HEK293T (cell line): ENCODE measurements at regions not wholly inside any gene's neighbourhood (a gene's known extent, or its start where the extent isn't known, plus 50 kb on each side); places are given as distances from the start of the nearest gene placed in this dataset.

Experiments used
- CTCF ChIA-PET: fragments of 350-600 bp; formaldehyde crosslinking; extraction: SDS; loops from one replicate; lab custom pipeline; 2021; ENCODE audit warnings: antibody characterized with exemption, inconsistent platforms; lab: Yijun Ruan, JAX
- POLR2A ChIA-PET: fragments of 350-600 bp; formaldehyde crosslinking; extraction: SDS; loops from one replicate; lab custom pipeline; 2020; ENCODE audit warnings: antibody characterized with exemption, inconsistent platforms; lab: Yijun Ruan, JAX
- DNase-seq: peaks from one replicate; pipeline ENCODE4 v3.0.0; 2012; ENCODE audit warnings: mixed read lengths; ENCODE audit errors: extremely low spot score
- ARNT ChIP-seq: fragments of 450-650 bp; IDR thresholded peaks from 2 replicates; pipeline ENCODE4 v1.6.1; 2017; ENCODE audit warnings: mild to moderate bottlenecking
- BHLHE40 ChIP-seq: fragments of 450-650 bp; IDR thresholded peaks from 2 replicates; pipeline ENCODE4 v1.6.1; 2016; ENCODE audit warnings: mild to moderate bottlenecking, moderate library complexity, borderline replicate concordance
- CTBP1 ChIP-seq: fragments of 450-650 bp; IDR thresholded peaks from 2 replicates; pipeline ENCODE4 v1.6.1; 2016; ENCODE audit warnings: borderline replicate concordance
- ELF4 ChIP-seq: fragments of 450-650 bp; IDR thresholded peaks from 2 replicates; pipeline ENCODE4 v1.6.1; 2017; ENCODE audit warnings: antibody characterized with exemption
- FOXA1 ChIP-seq: fragments of 450-650 bp; IDR thresholded peaks from 2 replicates; pipeline ENCODE4 v1.6.1; 2016; ENCODE audit warnings: mild to moderate bottlenecking
- FOXK2 ChIP-seq: fragments of 450-650 bp; IDR thresholded peaks from 2 replicates; pipeline ENCODE4 v1.6.1; 2016; ENCODE audit warnings: mild to moderate bottlenecking
- FOXM1 ChIP-seq: fragments of 450-650 bp; IDR thresholded peaks from 2 replicates; pipeline ENCODE4 v1.6.1; 2017; ENCODE audit warnings: mild to moderate bottlenecking, borderline replicate concordance
- HDGF ChIP-seq: fragments of 450-650 bp; IDR thresholded peaks from 2 replicates; pipeline ENCODE4 v1.6.1; 2017; ENCODE audit warnings: antibody characterized with exemption, borderline replicate concordance
- L3MBTL2 ChIP-seq: fragments of 450-650 bp; conservative IDR thresholded peaks from 2 replicates; pipeline ENCODE4 v1.6.1; 2016; ENCODE audit warnings: mild to moderate bottlenecking
- LEF1 ChIP-seq: fragments of 450-650 bp; IDR thresholded peaks from 2 replicates; pipeline ENCODE4 v1.6.1; 2017; ENCODE audit warnings: mild to moderate bottlenecking, borderline replicate concordance
- NFRKB ChIP-seq: fragments of 450-650 bp; IDR thresholded peaks from 2 replicates; pipeline ENCODE4 v1.6.1; 2016; ENCODE audit warnings: mild to moderate bottlenecking, moderate library complexity
- SP1 ChIP-seq: fragments of 450-650 bp; IDR thresholded peaks from 2 replicates; pipeline ENCODE4 v1.6.1; 2017
- SUZ12 ChIP-seq: fragments of 450-650 bp; IDR thresholded peaks from 2 replicates; pipeline ENCODE4 v1.6.1; 2016; ENCODE audit warnings: mild to moderate bottlenecking
- TARDBP ChIP-seq: fragments of 450-650 bp; IDR thresholded peaks from 2 replicates; pipeline ENCODE4 v1.6.1; 2016
- ZNF384 ChIP-seq: fragments of 450-650 bp; IDR thresholded peaks from 2 replicates; pipeline ENCODE4 v1.6.1; 2016
- TF ChIP-seq, protein P1 (sequence below): fragments of 450-650 bp; IDR thresholded peaks from 2 replicates; pipeline ENCODE4 v1.6.1; 2016

DNA sequence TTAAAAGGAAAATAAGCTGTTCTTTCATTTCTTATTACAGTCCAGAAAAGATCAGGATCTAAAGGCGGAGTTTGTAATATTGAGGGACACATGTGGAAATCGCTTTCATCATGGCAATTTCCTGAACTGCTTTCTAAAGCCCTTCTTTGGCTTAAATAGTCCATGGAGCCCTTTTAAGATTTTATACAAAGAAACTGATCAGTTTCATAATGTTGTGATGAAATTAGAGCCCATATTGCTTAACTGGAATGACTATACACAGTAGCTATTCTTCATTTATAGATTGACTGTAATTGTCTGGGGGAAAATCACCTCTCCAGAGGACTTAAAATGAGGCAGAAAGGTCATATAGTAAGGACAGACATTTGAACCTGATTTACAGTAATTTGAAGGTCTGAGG is 322.2 kb downstream of the ETAA1 start:
- CTCF ChIA-PET: no interaction called here
- POLR2A ChIA-PET: no interaction called here
- TF ChIP-seq ZNF384 (no peak), NFRKB (no peak), FOXK2 (no peak), L3MBTL2 (no peak), FOXM1 (no peak), ELF4 (no peak), HDGF (no peak), FOXA1 (no peak), LEF1 (no peak), SUZ12 (no peak), TARDBP (no peak), BHLHE40 (no peak), ARNT (no peak), SP1 (no peak)
- TF ChIP-seq, protein P1, sequence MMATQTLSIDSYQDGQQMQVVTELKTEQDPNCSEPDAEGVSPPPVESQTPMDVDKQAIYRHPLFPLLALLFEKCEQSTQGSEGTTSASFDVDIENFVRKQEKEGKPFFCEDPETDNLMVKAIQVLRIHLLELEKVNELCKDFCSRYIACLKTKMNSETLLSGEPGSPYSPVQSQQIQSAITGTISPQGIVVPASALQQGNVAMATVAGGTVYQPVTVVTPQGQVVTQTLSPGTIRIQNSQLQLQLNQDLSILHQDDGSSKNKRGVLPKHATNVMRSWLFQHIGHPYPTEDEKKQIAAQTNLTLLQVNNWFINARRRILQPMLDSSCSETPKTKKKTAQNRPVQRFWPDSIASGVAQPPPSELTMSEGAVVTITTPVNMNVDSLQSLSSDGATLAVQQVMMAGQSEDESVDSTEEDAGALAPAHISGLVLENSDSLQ: no peak

DNA sequence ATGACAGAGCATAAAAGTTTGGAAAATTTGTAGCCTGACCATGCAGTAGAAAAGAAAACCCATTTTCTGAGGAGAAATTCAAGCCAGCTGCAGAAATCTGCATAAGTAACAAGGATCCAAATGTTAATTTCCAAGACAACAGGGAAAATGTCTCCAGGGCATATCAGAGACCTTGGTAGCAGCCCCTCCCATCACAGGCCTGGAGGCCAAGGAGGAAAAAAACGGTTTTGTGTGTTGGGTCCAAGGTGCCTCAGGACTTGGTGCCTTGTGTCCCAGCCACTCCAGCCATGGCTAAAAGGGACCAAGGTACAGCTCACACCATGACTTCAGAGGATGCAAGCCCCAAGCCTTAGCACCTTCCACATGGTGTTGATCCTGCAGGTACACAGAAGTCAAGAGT is 324.4 kb downstream of the ETAA1 start:
- no peak for TF ChIP-seq TARDBP
- no peak for TF ChIP-seq NFRKB
- no peak for TF ChIP-seq ELF4
- TF ChIP-seq CTBP1: no peak
- no peak for TF ChIP-seq SP1
- no peak for TF ChIP-seq FOXK2
- TF ChIP-seq SUZ12: no peak
- TF ChIP-seq ZNF384: no peak
- TF ChIP-seq, protein P1: no peak
- TF ChIP-seq L3MBTL2: no peak
- TF ChIP-seq ARNT: no peak
- no peak for TF ChIP-seq LEF1
- ChIA-PET CTCF (no interaction called here), POLR2A (no interaction called here)
- DNase-seq: no peak

More for the DNA sequence above, 322.2 kb downstream of the ETAA1 start:
- no peak for DNase-seq

DNA sequence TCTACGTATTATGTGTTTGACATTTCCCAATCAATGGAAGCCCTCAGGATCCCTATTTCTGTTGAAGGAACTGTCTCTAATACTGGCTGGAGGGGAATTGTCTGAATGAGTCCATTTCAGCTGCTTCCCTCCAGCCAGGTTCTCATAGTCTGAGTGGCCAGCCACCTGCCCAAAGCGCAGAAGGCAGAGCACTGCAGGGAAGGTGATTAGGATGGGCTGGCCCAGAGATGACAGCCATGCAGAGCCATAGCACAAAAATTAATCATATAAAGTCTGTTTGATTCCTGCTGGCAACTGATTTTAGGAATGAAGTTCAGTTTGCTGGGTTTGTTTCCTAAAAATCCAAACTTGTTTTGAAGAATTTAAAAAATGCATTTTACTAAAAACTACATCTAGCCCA is 327.1 kb downstream of the ETAA1 start:
- ChIA-PET POLR2A (interaction anchor here (0.6 kb wide), 1 partner anchor 882 kb away, joined by 3 read pairs; no protein-coding TSS in a partner anchor), CTCF (no interaction called here)
- no peak for TF ChIP-seq ELF4
- no peak for TF ChIP-seq ARNT
- no peak for DNase-seq

DNA sequence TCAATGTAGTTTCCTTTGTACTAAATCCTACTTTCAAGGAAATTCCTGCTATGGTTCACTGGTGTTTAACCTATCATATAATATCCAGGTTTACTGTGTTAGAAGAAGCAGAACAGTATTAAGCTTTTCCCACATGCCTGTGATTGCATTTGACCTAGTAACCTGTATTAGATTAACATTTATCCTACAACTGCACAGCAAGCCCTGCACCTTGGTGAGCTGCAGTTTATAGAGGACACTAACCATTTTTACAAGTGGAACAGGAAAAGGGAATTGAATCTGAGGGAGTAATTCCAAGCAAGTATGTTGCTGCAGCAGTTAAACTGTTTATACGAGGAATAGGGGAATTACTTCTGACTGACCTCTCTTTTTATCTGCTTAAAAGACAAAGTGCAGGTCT is 328.6 kb downstream of the ETAA1 start:
- TF ChIP-seq HDGF (no peak), CTBP1 (no peak), FOXM1 (no peak), FOXA1 (no peak), ARNT (no peak), LEF1 (no peak), L3MBTL2 (no peak), ZNF384 (no peak), BHLHE40 (no peak), SUZ12 (no peak), NFRKB (no peak), SP1 (no peak), TARDBP (no peak), FOXK2 (no peak)
- TF ChIP-seq, protein P1: no peak
- ChIA-PET CTCF (no interaction called here), POLR2A (interaction anchor here (0.7 kb wide), 1 partner anchor 80 kb away, joined by 4 read pairs; no protein-coding TSS in a partner anchor)
- DNase-seq: no peak

DNA sequence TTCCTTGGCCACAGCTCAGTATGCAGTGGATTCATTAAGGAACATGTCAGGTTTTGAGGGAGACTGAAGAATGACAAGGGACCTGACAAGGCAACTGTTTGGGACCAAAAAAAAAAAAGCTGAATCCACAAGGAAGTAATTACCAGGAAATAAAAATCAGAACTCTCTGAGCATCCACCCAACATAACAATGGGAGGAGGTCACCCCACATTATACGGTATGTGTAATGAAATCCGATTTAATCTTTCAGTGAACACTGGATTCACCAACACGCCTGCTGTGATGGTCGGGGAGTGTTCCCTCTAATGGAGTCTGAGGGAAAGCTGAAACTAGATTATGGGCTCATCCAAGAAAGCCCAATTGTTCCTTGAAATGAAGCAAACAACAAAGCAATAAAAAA is 329.3 kb downstream of the ETAA1 start:
- TF ChIP-seq, protein P1: no peak
- TF ChIP-seq TARDBP (no peak), FOXK2 (no peak), SP1 (no peak), L3MBTL2 (no peak), SUZ12 (no peak), ARNT (no peak), BHLHE40 (no peak), FOXA1 (no peak), ZNF384 (no peak), FOXM1 (no peak), ELF4 (no peak), CTBP1 (no peak), LEF1 (no peak)
- POLR2A ChIA-PET: interaction anchor here (0.7 kb wide), 1 partner anchor 81 kb away, joined by 4 read pairs; no protein-coding TSS in a partner anchor
- CTCF ChIA-PET: no interaction called here
- DNase-seq: no peak

DNA sequence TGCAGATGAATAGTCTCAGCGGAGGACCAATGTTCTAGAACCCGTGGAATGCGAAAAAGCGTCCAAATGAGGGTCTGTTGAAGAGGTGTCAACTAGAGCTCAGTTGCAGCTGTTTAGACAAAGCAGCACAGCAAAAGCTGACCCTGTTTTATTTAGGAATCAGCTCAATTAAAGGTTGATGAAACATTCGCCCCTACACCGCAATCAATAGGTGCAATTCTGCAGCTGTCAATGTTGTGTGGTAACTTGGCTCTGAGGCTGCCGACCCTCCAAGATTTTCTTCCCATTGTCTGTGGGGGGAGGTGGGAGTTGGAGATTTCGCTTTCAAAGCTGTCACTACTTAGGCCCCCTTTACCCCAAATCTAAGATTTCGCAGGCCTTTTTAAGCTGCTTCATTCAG is 330.0 kb downstream of the ETAA1 start:
- CTCF ChIA-PET: no interaction called here
- no peak for DNase-seq
- TF ChIP-seq LEF1 (no peak), TARDBP (no peak), FOXM1 (no peak), NFRKB (no peak), ELF4 (no peak), FOXK2 (no peak), SUZ12 (no peak), BHLHE40 (no peak), HDGF (no peak), ARNT (no peak), FOXA1 (no peak), L3MBTL2 (no peak), ZNF384 (no peak), CTBP1 (no peak), SP1 (no peak)
- TF ChIP-seq, protein P1: no peak
- POLR2A ChIA-PET: no interaction called here
